K562 (cell line): ENCODE measurements at regions not wholly inside any gene's neighbourhood (a gene's known extent, or its start where the extent isn't known, plus 50 kb on each side); places are given as distances from the start of the nearest gene placed in this dataset.

ENCODE experiments used
- ATAC-seq: fragments of 200-7000 bp; cut with Tn5 transposase; 3 replicates; pipeline ENCODE4 v1.9.1; 2020; ENCODE audit warnings: moderate library complexity
- BruUV-seq: library from RNA; stranded (reverse); fragments of 400-500 nt; replicated peaks from 2 replicates; lab custom pipeline; 2021; lab: Mats Ljungman, UMichigan
- CTCF ChIA-PET: fragments of 300-600 bp; formaldehyde crosslinking; extraction: SDS; loops from one replicate; lab custom pipeline; 2021; ENCODE audit warnings: low intra/inter-chr PET ratio; lab: Yijun Ruan, JAX
- POLR2A ChIA-PET: fragments of 300-600, 350-650 bp; sonication (Branson Sonifier 250); formaldehyde crosslinking; extraction: SDS; loops from one replicate; lab custom pipeline; 2021; ENCODE audit warnings: antibody characterized with exemption, inconsistent platforms; lab: Yijun Ruan, JAX
- DNase-seq, 4 experiments: peaks; one replicate each; pipeline versions ENCODE4 v3.0.0 to v3.0.0-alpha.2; 2011 to 2018; ENCODE audit warnings: low spot score in 3 of 4, mixed read lengths in 3 of 4; ENCODE audit errors: extremely low read depth in 1 of 4
- FAIRE-seq: peaks from 2 replicates; lab custom pipeline; 2011; peaks lifted over from hg19 to GRCh38; lab: Jason Lieb, UNC
- H2AFZ ChIP-seq: 2 replicates; pipeline ENCODE4 v1.6.0; 2011; ENCODE audit warnings: low read depth, low read length, control low read depth, inconsistent platforms
- H3K27ac ChIP-seq: fragments of 200-600 bp; 3 replicates; pipeline ENCODE4 v1.8.0; 2011; ENCODE audit warnings: low read depth, mild to moderate bottlenecking, control low read depth, inconsistent platforms, low read length, moderate library complexity, mixed read lengths; ENCODE audit errors: extremely low read depth
- H3K27me3 ChIP-seq, 2 experiments: fragments of 300-600 bp in 1 of 2; 2 replicates in 1 of 2; 3 replicates in 1 of 2; pipeline versions ENCODE4 v1.6.0 to v1.8.0; 2011; ENCODE audit warnings: inconsistent platforms in 2 of 2, low read length in 2 of 2, mild to moderate bottlenecking in 1 of 2, mixed read lengths in 1 of 2, moderate library complexity in 1 of 2; ENCODE audit not compliant: control insufficient read depth in 2 of 2, insufficient read depth in 2 of 2
- H3K36me3 ChIP-seq: fragments of 300-600 bp; 3 replicates; pipeline ENCODE4 v1.8.0; 2011; ENCODE audit warnings: mild to moderate bottlenecking, low read length, inconsistent platforms; ENCODE audit not compliant: control insufficient read depth, insufficient read depth
- H3K4me1 ChIP-seq, 2 experiments: fragments of 200-600 bp in 1 of 2; replicated peaks in 1 of 2; 2 replicates in 1 of 2; 3 replicates in 1 of 2; pipeline versions ENCODE4 v1.5.1 to v1.8.0; 2011; ENCODE audit warnings: inconsistent platforms in 2 of 2, low read length in 2 of 2, mild to moderate bottlenecking in 1 of 2, mixed read lengths in 1 of 2, moderate library complexity in 1 of 2; ENCODE audit not compliant: control insufficient read depth in 2 of 2, insufficient read depth in 2 of 2
- H3K4me2 ChIP-seq: 2 replicates; pipeline ENCODE4 v1.6.1; 2011; ENCODE audit warnings: low read length, control low read depth, inconsistent platforms, mixed read lengths; ENCODE audit not compliant: insufficient read depth
- H3K4me3 ChIP-seq: fragments of 200-600 bp; sonication (generic), shearing (Covaris generic); 2 replicates; pipeline ENCODE4 v1.5.1; 2016; ENCODE audit warnings: control low read depth, inconsistent platforms
- H3K79me2 ChIP-seq: fragments of 200-600 bp; 3 replicates; pipeline ENCODE4 v1.8.0; 2011; ENCODE audit warnings: low read length, inconsistent platforms; ENCODE audit not compliant: control insufficient read depth, insufficient read depth
- H3K9ac ChIP-seq, 2 experiments: 2 replicates each; pipeline versions ENCODE4 v1.6.0 to v1.6.1; 2011; ENCODE audit warnings: low read depth in 2 of 2, low read length in 2 of 2, control low read depth in 1 of 2, inconsistent platforms in 1 of 2, mild to moderate bottlenecking in 1 of 2, mixed read lengths in 1 of 2; ENCODE audit not compliant: insufficient read depth in 1 of 2
- H3K9me1 ChIP-seq: one replicate; pipeline ENCODE4 v1.6.0; 2011; ENCODE audit warnings: inconsistent platforms, mild to moderate bottlenecking, low read length, moderate library complexity; ENCODE audit not compliant: control insufficient read depth, insufficient read depth
- H3K9me3 ChIP-seq: replicated peaks from 2 replicates; pipeline ENCODE4 v1.5.1; 2011; ENCODE audit warnings: low read depth, low read length, inconsistent platforms; ENCODE audit not compliant: control insufficient read depth, insufficient read depth
- H4K20me1 ChIP-seq: replicated peaks from 2 replicates; pipeline ENCODE4 v1.6.1; 2011; ENCODE audit warnings: low read length, inconsistent platforms, mixed read lengths; ENCODE audit not compliant: control insufficient read depth, insufficient read depth
- BRF1 ChIP-seq: IDR thresholded peaks from 3 replicates; pipeline ENCODE4 v1.6.1; 2011; ENCODE audit warnings: borderline replicate concordance, mild to moderate bottlenecking; ENCODE audit not compliant: insufficient read length; ENCODE audit errors: extremely low read depth
- ERF ChIP-seq: fragments of 450-650 bp; formaldehyde crosslinking; IDR thresholded peaks from 2 replicates; pipeline ENCODE4 v1.4.0; 2020; ENCODE audit warnings: mild to moderate bottlenecking, mixed read lengths
- HMGN3 ChIP-seq: IDR thresholded peaks from 2 replicates; pipeline ENCODE4 v1.6.1; 2011; ENCODE audit warnings: borderline replicate concordance, low read depth, mild to moderate bottlenecking, mixed read lengths, low read length; ENCODE audit not compliant: insufficient read length; ENCODE audit errors: extremely low read depth
- MBD2 ChIP-seq: sonication (generic); IDR thresholded peaks from 2 replicates; pipeline ENCODE4 v1.6.1; 2016; ENCODE audit warnings: low read depth, borderline replicate concordance
- RBM25 ChIP-seq: fragments of 200-400 bp; formaldehyde crosslinking; IDR thresholded peaks from 2 replicates; pipeline ENCODE4 v1.6.1; 2018; ENCODE audit warnings: low read length, low read depth, moderate library complexity; ENCODE audit not compliant: severe bottlenecking
- SAFB2 ChIP-seq: fragments of 200-400 bp; formaldehyde crosslinking; IDR thresholded peaks from 2 replicates; pipeline ENCODE4 v1.6.1; 2018; ENCODE audit warnings: borderline replicate concordance, low read length, low read depth, moderate library complexity; ENCODE audit not compliant: severe bottlenecking
- SREBF2 ChIP-seq: sonication (generic); formaldehyde crosslinking; IDR thresholded peaks from 2 replicates; pipeline ENCODE4 v1.4.0; 2020; ENCODE audit warnings: mild to moderate bottlenecking, missing genetic modification reagents
- TAF9B ChIP-seq: fragments of 450-650 bp; IDR thresholded peaks from 2 replicates; pipeline ENCODE4 v1.6.1; 2018; ENCODE audit warnings: mild to moderate bottlenecking; ENCODE audit not compliant: partially characterized antibody
- TEAD4 ChIP-seq, 2 experiments: sonication (generic) in 1 of 2; formaldehyde crosslinking in 1 of 2; IDR thresholded peaks; 2 replicates each; pipeline versions ENCODE4 v1.6.1 to v1.8.0; 2012 to 2022; ENCODE audit warnings: borderline replicate concordance in 1 of 2, inconsistent platforms in 1 of 2, low read length in 1 of 2, mild to moderate bottlenecking in 1 of 2, missing genetic modification reagents in 1 of 2
- WGBS: fragments of 100-300 bp; shearing (Covaris generic); methylation state at CpG from one replicate; pipeline ENCODE4 v1.1.6; 2016; ENCODE audit warnings: low coverage, mixed read lengths; ENCODE audit not compliant: insufficient coverage; ENCODE audit errors: missing lambda C conversion rate; 5-methylcytosine and 5-hydroxymethylcytosine counted together
- in situ Hi-C: fragments of 300-500 bp; cut with MboI; formaldehyde crosslinking; loops from 4 replicates; pipeline ENCODE4 v1.15.0; 2018; ENCODE audit warnings: inconsistent platforms, mixed read lengths
- intact Hi-C: fragments of 100-400 bp; cut with micrococcal nuclease; formaldehyde crosslinking; loops from 2 replicates; pipeline ENCODE4 v1.14.2; 2022
- TF ChIP-seq, protein P1 (sequence below): fragments of 150-350 bp; IDR thresholded peaks from 2 replicates; pipeline ENCODE4 v1.6.1; 2014; ENCODE audit warnings: low read depth, mild to moderate bottlenecking, low read length, borderline replicate concordance
- TF ChIP-seq, protein P2 (sequence below): fragments of 450-650 bp; formaldehyde crosslinking; IDR thresholded peaks from 2 replicates; pipeline ENCODE4 v1.4.0; 2022; ENCODE audit warnings: mild to moderate bottlenecking, moderate library complexity

DNA sequence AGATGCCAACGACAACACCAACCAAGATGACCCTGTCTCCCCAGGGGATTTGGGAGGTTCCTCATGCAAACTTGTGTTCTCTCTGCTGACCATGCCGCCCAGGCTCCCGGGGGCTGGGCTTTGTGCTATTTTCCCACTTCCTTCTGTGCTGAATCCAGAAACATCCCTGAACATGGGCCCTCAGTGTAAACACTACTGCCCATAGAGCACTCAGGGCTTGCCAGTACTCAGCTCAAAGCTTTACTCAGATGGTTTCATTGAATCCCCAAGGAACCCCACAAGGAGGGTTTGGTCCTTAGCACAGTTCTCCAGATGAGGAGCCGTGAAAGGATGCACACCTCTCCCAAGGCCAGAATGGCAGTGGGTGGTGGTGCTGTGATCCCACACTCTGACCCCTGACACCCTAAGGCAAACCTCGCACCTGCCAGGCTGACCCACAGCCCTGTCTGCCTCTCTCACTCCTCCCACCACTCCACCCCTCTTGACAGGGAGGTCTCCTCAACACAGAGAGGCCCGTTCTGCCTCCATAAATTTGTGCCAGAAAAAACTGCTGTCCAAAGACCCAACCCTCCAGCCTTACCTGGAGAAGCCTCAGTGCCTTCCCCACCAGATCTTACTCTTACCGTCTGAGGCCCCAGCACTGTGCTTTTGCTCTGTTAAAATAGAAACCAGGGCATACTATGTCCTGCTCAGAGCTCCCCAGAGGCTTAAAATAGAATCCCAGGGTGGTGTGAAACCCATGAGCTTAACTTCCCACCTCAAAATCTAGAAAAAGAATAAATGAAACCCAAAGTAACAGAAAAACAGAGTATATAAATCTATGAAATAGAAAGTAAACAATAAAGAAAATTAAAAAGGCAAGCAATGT lies 283.0 kb upstream of the CDH4 start:
- Histone ChIP-seq H3K4me3 (no peak overlapping the region), H4K20me1 (no peaks in the 10 kb centered on the region; the same call in 1 of the 2 replicates), H3K4me1 (no peaks in the 10 kb centered on the region), H3K9ac (no peak overlapping the region), H3K9me1 (no peaks in the 10 kb centered on the region), H3K9me3 (no peaks in the 10 kb centered on the region), H3K4me2 (no peak overlapping the region), H3K79me2 (no peaks in the 10 kb centered on the region), H2AFZ (no peak overlapping the region), H3K27ac (no peak overlapping the region), H3K36me3 (no peaks in the 10 kb centered on the region), H3K27me3 (peaks cover 2 to 28% of the 10 kb centered on the region in 2 experiments; a peak in 3 of 5 replicates)
- POLR2A ChIA-PET = no interaction called here
- no peak for ATAC-seq
- in situ Hi-C loops (no loop called here), intact Hi-C loops (no loop called here)
- WGBS = 1% methylated on average over 6 of the region's 7 CpGs
- no peak for FAIRE-seq
- BruUV-seq = no TSS peak
- no peak for DNase-seq
- CTCF ChIA-PET = no interaction called here
- TF ChIP-seq, protein P1, sequence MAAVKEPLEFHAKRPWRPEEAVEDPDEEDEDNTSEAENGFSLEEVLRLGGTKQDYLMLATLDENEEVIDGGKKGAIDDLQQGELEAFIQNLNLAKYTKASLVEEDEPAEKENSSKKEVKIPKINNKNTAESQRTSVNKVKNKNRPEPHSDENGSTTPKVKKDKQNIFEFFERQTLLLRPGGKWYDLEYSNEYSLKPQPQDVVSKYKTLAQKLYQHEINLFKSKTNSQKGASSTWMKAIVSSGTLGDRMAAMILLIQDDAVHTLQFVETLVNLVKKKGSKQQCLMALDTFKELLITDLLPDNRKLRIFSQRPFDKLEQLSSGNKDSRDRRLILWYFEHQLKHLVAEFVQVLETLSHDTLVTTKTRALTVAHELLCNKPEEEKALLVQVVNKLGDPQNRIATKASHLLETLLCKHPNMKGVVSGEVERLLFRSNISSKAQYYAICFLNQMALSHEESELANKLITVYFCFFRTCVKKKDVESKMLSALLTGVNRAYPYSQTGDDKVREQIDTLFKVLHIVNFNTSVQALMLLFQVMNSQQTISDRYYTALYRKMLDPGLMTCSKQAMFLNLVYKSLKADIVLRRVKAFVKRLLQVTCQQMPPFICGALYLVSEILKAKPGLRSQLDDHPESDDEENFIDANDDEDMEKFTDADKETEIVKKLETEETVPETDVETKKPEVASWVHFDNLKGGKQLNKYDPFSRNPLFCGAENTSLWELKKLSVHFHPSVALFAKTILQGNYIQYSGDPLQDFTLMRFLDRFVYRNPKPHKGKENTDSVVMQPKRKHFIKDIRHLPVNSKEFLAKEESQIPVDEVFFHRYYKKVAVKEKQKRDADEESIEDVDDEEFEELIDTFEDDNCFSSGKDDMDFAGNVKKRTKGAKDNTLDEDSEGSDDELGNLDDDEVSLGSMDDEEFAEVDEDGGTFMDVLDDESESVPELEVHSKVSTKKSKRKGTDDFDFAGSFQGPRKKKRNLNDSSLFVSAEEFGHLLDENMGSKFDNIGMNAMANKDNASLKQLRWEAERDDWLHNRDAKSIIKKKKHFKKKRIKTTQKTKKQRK = no peak
- no peak for TF ChIP-seq TEAD4 (IDR thresholded peaks at IDR 0.05; ENCODE audit: low read length)
- no peak for TF ChIP-seq TEAD4 (CRISPR knock-in tag; IDR thresholded peaks at IDR 0.05; ENCODE audit: borderline replicate concordance)
- TF ChIP-seq, protein P2, sequence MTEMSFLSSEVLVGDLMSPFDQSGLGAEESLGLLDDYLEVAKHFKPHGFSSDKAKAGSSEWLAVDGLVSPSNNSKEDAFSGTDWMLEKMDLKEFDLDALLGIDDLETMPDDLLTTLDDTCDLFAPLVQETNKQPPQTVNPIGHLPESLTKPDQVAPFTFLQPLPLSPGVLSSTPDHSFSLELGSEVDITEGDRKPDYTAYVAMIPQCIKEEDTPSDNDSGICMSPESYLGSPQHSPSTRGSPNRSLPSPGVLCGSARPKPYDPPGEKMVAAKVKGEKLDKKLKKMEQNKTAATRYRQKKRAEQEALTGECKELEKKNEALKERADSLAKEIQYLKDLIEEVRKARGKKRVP (CRISPR knock-in tag) = no peak
- TF ChIP-seq SAFB2 = no peak
- TF ChIP-seq HMGN3 = no peak
- TF ChIP-seq TAF9B = no peak
- no peak for TF ChIP-seq SREBF2 (CRISPR knock-in tag)
- TF ChIP-seq RBM25 = no peak
- no peak for TF ChIP-seq BRF1
- TF ChIP-seq MBD2 = no peak
- TF ChIP-seq ERF (CRISPR knock-in tag) = no peak
